Lung (tissue), 11 donors: ENCODE measurements at regions not wholly inside any gene's neighbourhood (a gene's known extent, or its start where the extent isn't known, plus 50 kb on each side); places are given as distances from the start of the nearest gene placed in this dataset.

Source experiments
- ATAC-seq: fragments of 200-7000 bp; cut with Tn5 transposase; one replicate; pipeline ENCODE4 v1.9.1; 2020; ENCODE audit warnings: moderate number of reproducible peaks; ENCODE audit not compliant: insufficient read depth, low FRiP score
- DNase-seq, 3 donors: peaks; one replicate each; pipeline ENCODE4 v3.0.0-alpha.2; 2013 to 2017
- H3K27ac ChIP-seq, 2 donors: one replicate each; pipeline ENCODE4 v1.5.1; 2013; ENCODE audit warnings: mild to moderate bottlenecking in 2 of 2, moderate library complexity in 2 of 2, control low read depth in 1 of 2, inconsistent platforms in 1 of 2, low read depth in 1 of 2, low read length in 1 of 2
- H3K27me3 ChIP-seq, 3 donors: one replicate each; pipeline ENCODE4 v1.5.1; 2013; ENCODE audit warnings: low read length in 2 of 3; ENCODE audit not compliant: control insufficient read depth in 3 of 3, insufficient read depth in 3 of 3
- H3K36me3 ChIP-seq, 4 donors: one replicate each; pipeline ENCODE4 v1.5.1; 2013; ENCODE audit warnings: low read length in 4 of 4, mild to moderate bottlenecking in 1 of 4, moderate library complexity in 1 of 4; ENCODE audit not compliant: control insufficient read depth in 4 of 4, insufficient read depth in 4 of 4
- H3K4me1 ChIP-seq, 5 donors: one replicate each; pipeline ENCODE4 v1.5.1; 2013; ENCODE audit warnings: low read length in 5 of 5, mild to moderate bottlenecking in 2 of 5, moderate library complexity in 1 of 5; ENCODE audit not compliant: control insufficient read depth in 5 of 5, insufficient read depth in 5 of 5
- H3K4me3 ChIP-seq: one replicate; pipeline ENCODE4 v1.5.1; 2013; ENCODE audit warnings: mild to moderate bottlenecking, control low read depth, moderate library complexity
- H3K9ac ChIP-seq, 2 donors: one replicate each; pipeline ENCODE4 v1.5.1; 2013; ENCODE audit warnings: low read length in 2 of 2, control low read depth in 1 of 2; ENCODE audit not compliant: insufficient read depth in 1 of 2
- H3K9me3 ChIP-seq, 4 donors: one replicate each; pipeline ENCODE4 v1.5.1; 2013; ENCODE audit warnings: low read length in 3 of 4, mild to moderate bottlenecking in 1 of 4, moderate library complexity in 1 of 4; ENCODE audit not compliant: control insufficient read depth in 4 of 4, insufficient read depth in 3 of 4
- CTCF ChIP-seq: IDR thresholded peaks from 2 replicates; pipeline ENCODE4 v1.5.1; 2012; ENCODE audit warnings: mild to moderate bottlenecking; ENCODE audit errors: control extremely low read depth, extremely low read depth
- WGBS, 2 donors: extraction: QIAGEN DNeasy Blood & Tissue Kit; methylation state at CpG; one replicate each; pipeline ENCODE4 v1.1.7; 2013; 5-methylcytosine and 5-hydroxymethylcytosine counted together
- donor health status: control.
- donor health status: control.
- donor health status: Bipolar disorder and iron deficiency.
- donor health status: healthy.
- donor health status: DM: yes; HTN: yes; CAD: no.

DNA sequence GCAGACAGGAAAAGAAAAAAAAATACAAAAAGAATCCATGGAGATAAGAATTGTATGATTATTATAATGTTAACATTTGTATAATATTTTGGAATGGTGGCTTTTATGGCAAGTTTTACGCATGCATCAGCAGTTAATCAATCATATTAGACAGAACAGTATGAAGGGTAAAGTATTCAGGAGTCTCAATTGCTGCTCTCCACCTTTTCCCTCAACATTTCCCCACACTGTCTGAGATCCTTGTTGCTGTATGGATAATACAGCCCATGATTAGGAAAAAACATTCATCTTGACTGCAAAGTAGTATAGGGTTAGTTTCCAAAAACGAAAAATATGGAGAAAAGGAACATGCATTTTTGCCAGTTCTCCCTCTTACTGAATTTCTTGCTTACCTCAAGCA lies 755.3 kb upstream of the ARPP21 start:
- no peaks in the 10 kb centered on the region for H3K36me3 ChIP-seq
- H3K9ac ChIP-seq, result no peak overlapping the region
- WGBS, 2 donors, result 61 to 62% methylated on average over 2 of the region's 2 CpGs
- H3K9me3 ChIP-seq, result peaks cover 0 to 2% (median 0%) of the 10 kb centered on the region in 4 donors
- DNase-seq (no peak), ATAC-seq (no peak)
- no peak for TF ChIP-seq CTCF
- no peaks in the 10 kb centered on the region for H3K27me3 ChIP-seq
- no peak overlapping the region for H3K4me3 ChIP-seq
- no peaks in the 10 kb centered on the region for H3K4me1 ChIP-seq
- no peak overlapping the region for H3K27ac ChIP-seq

GRCh38 chr3:34886443-34886842 lies 752.9 kb upstream of the ARPP21 start:
- DNase-seq (no peak), ATAC-seq (no peak)

GRCh38 chr3:34889641-34890040 lies 749.7 kb upstream of the ARPP21 start:
- peaks cover 0 to 3% (median 0%) of the 10 kb centered on the region in 5 donors for H3K4me1 ChIP-seq
- no peaks in the 10 kb centered on the region for H3K27me3 ChIP-seq
- no peaks in the 10 kb centered on the region for H3K36me3 ChIP-seq
- H3K4me3 ChIP-seq, result no peak overlapping the region
- no peak for ATAC-seq
- TF ChIP-seq CTCF, result no peak
- H3K9me3 ChIP-seq, result peaks cover 0 to 4% (median 0%) of the 10 kb centered on the region in 4 donors
- WGBS, 2 donors, result 86 to 88% methylated on average over 2 of the region's 2 CpGs
- DNase-seq, result no peak
- H3K27ac ChIP-seq, result no peak overlapping the region
- no peak overlapping the region for H3K9ac ChIP-seq

More at GRCh38 chr3:34886443-34886842, 752.9 kb upstream of the ARPP21 start:
- Histone ChIP-seq H3K36me3 (no peaks in the 10 kb centered on the region), H3K4me1 (peaks cover 0 to 3% (median 0%) of the 10 kb centered on the region in 5 donors), H3K27me3 (no peaks in the 10 kb centered on the region), H3K27ac (no peak overlapping the region), H3K9me3 (peaks cover 0 to 2% (median 0%) of the 10 kb centered on the region in 4 donors), H3K4me3 (no peak overlapping the region), H3K9ac (no peak overlapping the region)
- 59 to 78% methylated on average over 4 of the region's 4 CpGs for WGBS, 2 donors
- no peak for TF ChIP-seq CTCF

GRCh38 chr3:34890247-34890646 lies 749.1 kb upstream of the ARPP21 start:
- no peak for TF ChIP-seq CTCF
- Histone ChIP-seq H3K36me3 (no peaks in the 10 kb centered on the region), H3K9me3 (peaks cover 0 to 4% (median 0%) of the 10 kb centered on the region in 4 donors), H3K4me3 (no peak overlapping the region), H3K27me3 (no peaks in the 10 kb centered on the region), H3K27ac (no peak overlapping the region), H3K9ac (no peak overlapping the region), H3K4me1 (peaks cover 0 to 3% (median 0%) of the 10 kb centered on the region in 5 donors)
- 87 to 95% methylated on average over 1 of the region's 1 CpG for WGBS, 2 donors
- ATAC-seq, result no peak
- no peak for DNase-seq
